GM23338 (cell line): ENCODE measurements at regions not wholly inside any gene's neighbourhood (a gene's known extent, or its start where the extent isn't known, plus 50 kb on each side); places are given as distances from the start of the nearest gene placed in this dataset.

ENCODE experiments used
- ATAC-seq: fragments of 200-7000 bp; cut with Tn5 transposase; 3 replicates; pipeline ENCODE4 v1.9.1; 2020
- DNase-seq: peaks from one replicate; pipeline ENCODE4 v3.0.0-alpha.2; 2015; ENCODE audit warnings: low spot score
- H2AFZ ChIP-seq: fragments of 200-600 bp; sonication (generic); 2 replicates; pipeline ENCODE4 v1.8.0; 2016; ENCODE audit warnings: antibody characterized with exemption, mild to moderate bottlenecking, moderate library complexity
- H3F3A ChIP-seq: fragments of 200-600 bp; sonication (generic); replicated peaks from 2 replicates; pipeline ENCODE4 v1.8.0; 2017; ENCODE audit warnings: antibody characterized with exemption, mixed run types, low read depth
- H3K27ac ChIP-seq: fragments of 200-600 bp; sonication (generic); 2 replicates; pipeline ENCODE4 v1.6.1; 2016; ENCODE audit warnings: low read depth
- H3K27me3 ChIP-seq: fragments of 200-600 bp; sonication (generic); 2 replicates; pipeline ENCODE4 v1.8.0; 2016; ENCODE audit warnings: mild to moderate bottlenecking, mixed run types, moderate library complexity; ENCODE audit not compliant: insufficient read depth
- H3K36me3 ChIP-seq: fragments of 200-600 bp; sonication (generic); 2 replicates; pipeline ENCODE4 v1.8.0; 2016; ENCODE audit warnings: mild to moderate bottlenecking; ENCODE audit not compliant: insufficient read depth
- H3K4me1 ChIP-seq: fragments of 200-600 bp; sonication (generic); 2 replicates; pipeline ENCODE4 v1.8.0; 2016; ENCODE audit warnings: mild to moderate bottlenecking, moderate library complexity; ENCODE audit not compliant: insufficient read depth
- H3K4me2 ChIP-seq: fragments of 200-600 bp; sonication (generic); 2 replicates; pipeline ENCODE4 v1.7.1; 2017; ENCODE audit warnings: mixed run types
- H3K4me3 ChIP-seq: fragments of 200-600 bp; sonication (generic); 2 replicates; pipeline ENCODE4 v1.6.1; 2016; ENCODE audit warnings: mixed run types
- H3K79me2 ChIP-seq: fragments of 200-600 bp; sonication (generic); replicated peaks from 2 replicates; pipeline ENCODE4 v1.8.0; 2017; ENCODE audit warnings: mild to moderate bottlenecking; ENCODE audit not compliant: insufficient read depth
- H3K9me2 ChIP-seq: fragments of 200-600 bp; sonication (generic); 2 replicates; pipeline ENCODE4 v1.8.0; 2017; ENCODE audit not compliant: insufficient read depth
- H4K20me1 ChIP-seq: fragments of 200-600 bp; sonication (generic); replicated peaks from 2 replicates; pipeline ENCODE4 v1.8.0; 2017; ENCODE audit warnings: mild to moderate bottlenecking; ENCODE audit not compliant: insufficient read depth
- H3K27ac Mint-ChIP-seq: 2 replicates; pipeline ENCODE4 v1.8.0; 2020; ENCODE audit warnings: inconsistent platforms, mild to moderate bottlenecking, moderate library complexity, mixed read lengths
- H3K27me3 Mint-ChIP-seq: 3 replicates; pipeline ENCODE4 v1.8.0; 2022; ENCODE audit warnings: low read depth, mild to moderate bottlenecking, moderate library complexity, mixed read lengths, inconsistent platforms; ENCODE audit not compliant: insufficient read depth, poor library complexity
- H3K36me3 Mint-ChIP-seq: 3 replicates; pipeline ENCODE4 v1.8.0; 2021; ENCODE audit warnings: low read depth, mild to moderate bottlenecking, inconsistent platforms, moderate library complexity, mixed read lengths
- H3K4me1 Mint-ChIP-seq: 3 replicates; pipeline ENCODE4 v1.8.0; 2020; ENCODE audit warnings: mild to moderate bottlenecking, inconsistent platforms, mixed read lengths
- H3K4me3 Mint-ChIP-seq: 3 replicates; pipeline ENCODE4 v1.8.0; 2021; ENCODE audit warnings: moderate library complexity, mild to moderate bottlenecking, inconsistent platforms, mixed read lengths
- H3K9me3 Mint-ChIP-seq: 3 replicates; pipeline ENCODE4 v1.8.0; 2020; ENCODE audit warnings: moderate library complexity, mild to moderate bottlenecking, inconsistent platforms, mixed read lengths
- CREB1 ChIP-seq: fragments of 250-450 bp; sonication (Bioruptor Pico); IDR thresholded peaks from 2 replicates; pipeline ENCODE4 v1.5.0; 2020; ENCODE audit warnings: low read depth, mild to moderate bottlenecking, moderate library complexity
- CTCF ChIP-seq, 2 experiments: fragments of 200-600 bp in 1 of 2; sonication (generic) in 1 of 2; conservative IDR thresholded peaks; 2 replicates each; pipeline versions ENCODE4 v1.5.1 to v1.6.1; 2016 to 2017; ENCODE audit warnings: antibody characterized with exemption in 2 of 2, low read depth in 2 of 2, mild to moderate bottlenecking in 2 of 2, moderate library complexity in 1 of 2
- ETS1 ChIP-seq: IDR thresholded peaks from 2 replicates; pipeline ENCODE4 v1.6.1; 2016; ENCODE audit warnings: antibody characterized with exemption
- EZH2 ChIP-seq: fragments of 200-600 bp; sonication (generic); IDR thresholded peaks from one replicate; pipeline ENCODE4 v1.8.0; 2017; ENCODE audit warnings: antibody characterized with exemption, mild to moderate bottlenecking, low read depth; ENCODE audit not compliant: unreplicated experiment
- EZH2phosphoT487 ChIP-seq: fragments of 200-600 bp; sonication (generic); IDR thresholded peaks from one replicate; pipeline ENCODE4 v1.8.1; 2018; ENCODE audit warnings: antibody characterized with exemption; ENCODE audit not compliant: unreplicated experiment
- JUNB ChIP-seq: IDR thresholded peaks from one replicate; pipeline ENCODE4 v1.6.1; 2016; ENCODE audit warnings: antibody characterized with exemption; ENCODE audit not compliant: unreplicated experiment
- NANOG ChIP-seq: IDR thresholded peaks from 2 replicates; pipeline ENCODE4 v1.6.1; 2016; ENCODE audit warnings: antibody characterized with exemption, borderline replicate concordance
- POLR2AphosphoS5 ChIP-seq: IDR thresholded peaks from 2 replicates; pipeline ENCODE4 v1.6.1; 2016; ENCODE audit warnings: antibody characterized with exemption, low read depth
- REST ChIP-seq: IDR thresholded peaks from one replicate; pipeline ENCODE4 v1.6.1; 2018; ENCODE audit warnings: antibody characterized with exemption; ENCODE audit not compliant: unreplicated experiment
- STAT1 ChIP-seq: IDR thresholded peaks from one replicate; pipeline ENCODE4 v1.6.1; 2016; ENCODE audit warnings: antibody characterized with exemption; ENCODE audit not compliant: unreplicated experiment
- ZNF114 ChIP-seq: fragments of 250-450 bp; sonication (Bioruptor Pico); IDR thresholded peaks from 2 replicates; pipeline ENCODE4 v1.5.0; 2020; ENCODE audit warnings: mild to moderate bottlenecking, moderate library complexity
- ZNF331 ChIP-seq: fragments of 250-450 bp; sonication (Bioruptor Pico); IDR thresholded peaks from 2 replicates; pipeline ENCODE4 v1.5.0; 2020; ENCODE audit warnings: low read depth, mild to moderate bottlenecking, moderate library complexity
- ZNF462 ChIP-seq: fragments of 250-450 bp; sonication (Bioruptor Pico); IDR thresholded peaks from 2 replicates; pipeline ENCODE4 v1.5.0; 2020; ENCODE audit warnings: mild to moderate bottlenecking, moderate library complexity

- peaks cover 3% of the 10 kb centered on the region; the same call in 1 of the 3 replicates for H3K9me3 Mint-ChIP-seq
- Histone ChIP-seq H3K4me3 (no peak overlapping the region), H3K4me1 (no peaks in the 10 kb centered on the region; the same call in 1 of the 2 replicates), H3K4me2 (no peak overlapping the region), H3K9me2 (no peaks in the 10 kb centered on the region), H3K27me3 (no peaks in the 10 kb centered on the region), H2AFZ (peak overlapping the region; percentile 25; the same call in 1 of the 2 replicates), H3K79me2 (no peaks in the 10 kb centered on the region), H4K20me1 (no peaks in the 10 kb centered on the region), H3K36me3 (no peaks in the 10 kb centered on the region), H3K27ac (no peak overlapping the region), H3F3A (no peaks in the 10 kb centered on the region)
- ATAC-seq = no peak
- no peak overlapping the region for H3K27ac Mint-ChIP-seq
- no peak for TF ChIP-seq REST
- TF ChIP-seq ETS1 = no peak
- TF ChIP-seq ZNF331 = no peak
- TF ChIP-seq EZH2 = no peak
- no peak for TF ChIP-seq STAT1
- TF ChIP-seq JUNB = no peak
- no peak for TF ChIP-seq POLR2AphosphoS5
- TF ChIP-seq CREB1 (CRISPR knock-in tag) = no peak
- TF ChIP-seq ZNF462 (CRISPR knock-in tag) = no peak
- TF ChIP-seq CTCF (conservative IDR thresholded peaks at IDR 0.05; ENCODE audit: low read depth in 2 of 2) = no peak
- TF ChIP-seq EZH2phosphoT487 = no peak
- no peak for TF ChIP-seq NANOG
- TF ChIP-seq ZNF114 (CRISPR knock-in tag) = no peak
- peaks cover 4% of the 10 kb centered on the region; the same call in 2 of the 3 replicates for H3K4me1 Mint-ChIP-seq
- DNase-seq = no peak
- H3K36me3 Mint-ChIP-seq = no peaks in the 10 kb centered on the region
- H3K4me3 Mint-ChIP-seq = no peak overlapping the region
- peaks cover 4% of the 10 kb centered on the region for H3K27me3 Mint-ChIP-seq
Measured at GRCh38 chr14:38039496-38039895, 168.2 kb upstream of the SSTR1 start.
